OCI-LY7 (cell line): ENCODE measurements at regions not wholly inside any gene's neighbourhood (a gene's known extent, or its start where the extent isn't known, plus 50 kb on each side); places are given as distances from the start of the nearest gene placed in this dataset.

Experiments used
- EZH2phosphoT487 ChIP-seq: fragments of 200-600 bp; sonication (generic); IDR thresholded peaks from 2 replicates; pipeline ENCODE4 v1.6.1; 2018; ENCODE audit warnings: low read depth, borderline replicate concordance, mild to moderate bottlenecking, mixed run types, antibody characterized with exemption, low read length, moderate library complexity, mixed read lengths
- TF ChIP-seq, protein P1 (sequence below): fragments of 200-600 bp; sonication (generic); conservative IDR thresholded peaks from 2 replicates; pipeline ENCODE4 v1.5.1; 2014; ENCODE audit warnings: mild to moderate bottlenecking, antibody characterized with exemption, low read length, moderate library complexity, mixed read lengths

DNA sequence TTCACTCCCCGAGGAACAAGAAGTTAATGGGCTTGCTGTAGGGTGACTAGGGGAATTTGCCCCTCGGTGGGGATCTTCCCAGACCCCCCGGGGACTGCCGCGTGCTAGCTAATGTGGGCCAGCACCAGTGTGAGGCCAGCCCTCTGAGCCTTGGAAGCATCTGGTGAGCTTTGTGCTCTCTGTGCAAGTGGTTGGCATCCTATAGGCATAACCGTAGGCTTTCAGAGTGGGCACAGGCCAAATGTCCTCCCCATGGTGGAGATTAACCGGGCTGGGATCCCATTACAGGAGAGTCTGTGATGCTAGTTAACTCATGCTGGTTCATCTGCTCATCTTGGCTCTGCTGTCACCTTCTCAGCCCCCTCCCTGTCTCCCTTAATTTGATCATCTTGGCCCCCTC is 125.7 kb downstream of the TRIM29 start:
- TF ChIP-seq, protein P1, sequence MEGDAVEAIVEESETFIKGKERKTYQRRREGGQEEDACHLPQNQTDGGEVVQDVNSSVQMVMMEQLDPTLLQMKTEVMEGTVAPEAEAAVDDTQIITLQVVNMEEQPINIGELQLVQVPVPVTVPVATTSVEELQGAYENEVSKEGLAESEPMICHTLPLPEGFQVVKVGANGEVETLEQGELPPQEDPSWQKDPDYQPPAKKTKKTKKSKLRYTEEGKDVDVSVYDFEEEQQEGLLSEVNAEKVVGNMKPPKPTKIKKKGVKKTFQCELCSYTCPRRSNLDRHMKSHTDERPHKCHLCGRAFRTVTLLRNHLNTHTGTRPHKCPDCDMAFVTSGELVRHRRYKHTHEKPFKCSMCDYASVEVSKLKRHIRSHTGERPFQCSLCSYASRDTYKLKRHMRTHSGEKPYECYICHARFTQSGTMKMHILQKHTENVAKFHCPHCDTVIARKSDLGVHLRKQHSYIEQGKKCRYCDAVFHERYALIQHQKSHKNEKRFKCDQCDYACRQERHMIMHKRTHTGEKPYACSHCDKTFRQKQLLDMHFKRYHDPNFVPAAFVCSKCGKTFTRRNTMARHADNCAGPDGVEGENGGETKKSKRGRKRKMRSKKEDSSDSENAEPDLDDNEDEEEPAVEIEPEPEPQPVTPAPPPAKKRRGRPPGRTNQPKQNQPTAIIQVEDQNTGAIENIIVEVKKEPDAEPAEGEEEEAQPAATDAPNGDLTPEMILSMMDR, result no peak
- no peak for TF ChIP-seq EZH2phosphoT487
